Left lobe of liver (tissue), 2 donors: ENCODE measurements at regions not wholly inside any gene's neighbourhood (a gene's known extent, or its start where the extent isn't known, plus 50 kb on each side); places are given as distances from the start of the nearest gene placed in this dataset.

Experiments
- ATAC-seq: fragments of 200-7000 bp; cut with Tn5 transposase; one replicate; pipeline ENCODE4 v1.9.1; 2020; ENCODE audit warnings: mild to moderate bottlenecking, moderate library complexity
- DNase-seq: peaks from one replicate; pipeline ENCODE4 v3.0.0-alpha.2; 2020; ENCODE audit warnings: low spot score
- donor health status: DM: no; HTN: no; CAD: no; lungs with moderate emphysema.
- donor health status: DM: no; HTN: yes; CAD: no.

DNA sequence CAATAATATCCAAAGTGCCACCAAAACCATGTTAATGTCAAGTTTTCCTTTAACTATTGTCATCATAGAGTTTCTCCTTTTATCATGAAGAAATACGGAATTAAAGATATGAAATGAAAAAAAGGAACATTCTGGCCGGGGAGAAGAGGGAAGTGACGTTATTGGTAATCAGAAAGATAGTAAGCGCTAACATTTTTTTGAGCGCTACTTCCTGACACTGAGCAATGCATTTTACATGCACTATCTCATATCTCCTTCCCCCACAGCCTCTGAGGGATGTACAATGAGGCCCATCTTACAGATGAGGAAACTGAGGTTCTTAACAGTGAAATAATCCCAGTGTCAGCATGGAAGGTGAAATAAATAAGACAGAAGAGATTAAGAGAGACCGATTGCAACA, 410.9 kb downstream of the SOX9 start:
- ATAC-seq (no peak), DNase-seq (no peak)

DNA sequence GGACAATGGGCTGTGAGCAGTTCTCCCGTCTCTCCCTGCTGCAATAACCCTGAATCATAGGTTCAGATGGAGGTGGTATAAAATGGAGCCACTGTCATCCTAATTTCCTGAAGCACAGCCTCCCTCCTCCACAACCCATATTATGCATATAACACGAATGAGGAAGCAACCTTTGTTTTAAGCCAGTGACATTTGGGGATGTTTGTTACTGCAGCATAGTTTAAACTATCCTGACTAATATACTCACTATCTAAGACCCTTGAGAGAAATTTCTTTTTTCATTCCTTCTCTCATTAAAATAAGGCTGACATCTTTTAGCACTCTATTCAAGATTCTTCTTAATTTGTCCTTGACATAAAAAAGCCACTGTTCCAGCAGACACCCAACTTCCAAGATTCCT, 413.4 kb downstream of the SOX9 start:
- no peak for DNase-seq
- no peak for ATAC-seq

DNA sequence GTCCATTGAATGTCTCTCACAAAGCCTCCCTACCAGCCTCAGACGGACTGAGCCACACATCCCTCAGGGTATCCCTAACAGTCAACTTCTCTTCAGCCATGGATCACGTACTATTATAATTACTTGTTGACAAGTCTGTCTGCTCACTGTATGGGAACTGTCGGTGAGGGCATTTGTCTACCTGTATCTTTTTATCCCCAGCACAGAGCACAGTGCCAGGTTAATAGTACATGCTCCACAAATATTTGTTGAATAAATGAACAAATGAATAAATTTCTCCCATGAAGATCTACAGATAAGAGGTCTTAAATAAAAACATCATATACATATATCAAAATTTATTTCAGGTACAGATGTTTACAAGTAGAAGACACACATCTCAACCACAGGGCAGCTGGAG, 414.0 kb downstream of the SOX9 start:
- ATAC-seq (no peak), DNase-seq (no peak)

DNA sequence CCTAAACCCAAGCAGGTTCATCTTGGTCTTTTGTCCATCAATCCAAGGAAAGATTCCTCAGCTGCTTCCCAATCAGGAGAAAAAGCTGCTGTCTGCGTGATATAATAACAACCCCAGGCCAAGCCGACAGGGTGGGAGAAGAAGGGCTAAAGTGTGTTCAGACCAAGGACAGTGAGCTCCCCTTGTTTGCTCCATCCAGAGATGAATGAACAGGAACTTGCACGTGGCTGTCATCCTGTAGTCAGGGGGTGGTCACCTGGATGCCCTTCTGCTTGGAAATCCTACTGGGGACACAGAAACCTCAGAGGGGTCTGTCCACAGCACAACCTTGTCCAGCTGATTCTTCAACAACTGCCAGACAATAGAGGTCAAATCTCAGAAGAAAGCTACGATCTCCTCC, 414.5 kb downstream of the SOX9 start:
- ATAC-seq (no peak), DNase-seq (no peak)

DNA sequence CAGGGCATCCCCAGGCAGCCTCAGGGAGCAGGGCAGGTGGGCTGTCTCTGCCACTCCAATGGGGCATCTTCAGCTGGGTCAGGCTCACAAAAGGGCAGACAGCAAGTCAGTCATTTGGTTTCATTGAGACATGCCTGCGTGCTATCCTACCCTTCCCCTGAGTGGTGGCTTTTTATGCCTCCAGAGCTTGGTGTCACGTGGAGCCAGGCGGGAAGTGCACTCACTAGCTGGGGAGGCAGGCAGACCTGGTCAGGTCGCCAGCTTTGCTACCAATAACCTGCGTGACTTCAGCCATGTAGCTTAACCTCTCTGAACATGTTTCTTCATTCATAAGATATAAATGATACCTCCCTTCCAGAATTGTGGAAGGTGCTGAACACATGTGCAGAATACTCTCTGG, 415.0 kb downstream of the SOX9 start:
- DNase-seq (no peak), ATAC-seq (no peak)

DNA sequence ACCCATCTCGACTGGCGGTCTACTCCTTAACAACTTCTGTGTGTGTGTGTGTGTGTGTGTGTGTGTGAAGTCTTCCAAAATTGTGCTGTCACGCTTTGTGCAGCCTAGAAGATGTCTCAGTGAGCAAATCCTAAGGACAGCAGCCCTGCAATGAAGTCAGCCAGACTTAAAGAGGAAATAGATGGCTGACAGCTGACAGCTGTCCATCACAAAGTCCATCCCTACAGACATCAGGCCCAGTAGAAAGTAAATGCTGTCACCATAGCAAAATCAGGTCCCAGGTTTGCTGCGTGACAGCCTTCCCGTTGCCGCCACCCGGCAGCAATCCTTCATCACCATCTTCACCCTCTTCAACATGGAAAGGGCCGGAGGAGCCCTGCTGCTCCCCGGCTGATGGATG, 416.0 kb downstream of the SOX9 start:
- DNase-seq (no peak), ATAC-seq (no peak)

DNA sequence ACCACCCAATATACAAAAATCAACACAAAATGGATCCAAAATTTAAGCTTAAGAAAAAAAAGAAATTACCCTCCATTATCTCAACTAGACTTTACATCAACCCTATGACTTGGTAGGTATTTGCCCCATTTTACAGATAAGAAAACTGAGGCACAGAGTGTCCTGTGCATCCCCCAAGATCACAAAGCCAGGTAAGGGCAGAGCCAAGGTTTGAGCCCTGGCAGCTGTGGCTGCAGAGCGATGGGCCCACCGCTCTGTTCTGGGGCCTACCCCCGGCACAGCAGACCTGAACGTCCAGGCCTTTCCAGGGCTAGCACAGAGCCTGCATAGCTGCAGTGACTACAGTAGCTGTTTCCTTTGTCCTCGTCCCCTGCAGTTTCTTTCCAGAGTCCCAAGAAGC, 417.6 kb downstream of the SOX9 start:
- DNase-seq = no peak

DNA sequence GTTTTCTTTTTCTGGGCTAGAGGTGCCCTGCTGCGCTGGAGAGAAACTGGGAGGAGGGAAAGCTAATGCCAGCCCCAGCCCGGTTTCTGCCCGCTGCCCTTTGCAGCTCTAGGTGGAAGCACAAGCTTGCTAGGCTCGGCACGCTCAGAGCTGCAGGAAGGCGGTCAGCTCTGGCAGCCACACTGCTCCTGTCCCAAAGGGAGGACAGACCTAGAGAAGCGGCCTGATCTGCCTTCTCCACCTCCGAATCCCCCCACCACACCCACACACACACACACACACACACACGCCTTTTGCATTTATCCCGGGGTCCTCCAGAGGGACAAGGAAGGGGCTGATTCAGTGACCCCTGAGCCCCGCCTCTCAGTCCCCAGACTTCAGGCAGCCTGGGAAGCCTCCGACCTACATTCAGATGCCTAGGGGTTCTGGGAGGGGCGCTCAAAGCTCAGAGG, 418.1 kb downstream of the SOX9 start:
- DNase-seq (no peak), ATAC-seq (no peak)

More for the DNA sequence above, 417.6 kb downstream of the SOX9 start:
- no peak for ATAC-seq

DNA sequence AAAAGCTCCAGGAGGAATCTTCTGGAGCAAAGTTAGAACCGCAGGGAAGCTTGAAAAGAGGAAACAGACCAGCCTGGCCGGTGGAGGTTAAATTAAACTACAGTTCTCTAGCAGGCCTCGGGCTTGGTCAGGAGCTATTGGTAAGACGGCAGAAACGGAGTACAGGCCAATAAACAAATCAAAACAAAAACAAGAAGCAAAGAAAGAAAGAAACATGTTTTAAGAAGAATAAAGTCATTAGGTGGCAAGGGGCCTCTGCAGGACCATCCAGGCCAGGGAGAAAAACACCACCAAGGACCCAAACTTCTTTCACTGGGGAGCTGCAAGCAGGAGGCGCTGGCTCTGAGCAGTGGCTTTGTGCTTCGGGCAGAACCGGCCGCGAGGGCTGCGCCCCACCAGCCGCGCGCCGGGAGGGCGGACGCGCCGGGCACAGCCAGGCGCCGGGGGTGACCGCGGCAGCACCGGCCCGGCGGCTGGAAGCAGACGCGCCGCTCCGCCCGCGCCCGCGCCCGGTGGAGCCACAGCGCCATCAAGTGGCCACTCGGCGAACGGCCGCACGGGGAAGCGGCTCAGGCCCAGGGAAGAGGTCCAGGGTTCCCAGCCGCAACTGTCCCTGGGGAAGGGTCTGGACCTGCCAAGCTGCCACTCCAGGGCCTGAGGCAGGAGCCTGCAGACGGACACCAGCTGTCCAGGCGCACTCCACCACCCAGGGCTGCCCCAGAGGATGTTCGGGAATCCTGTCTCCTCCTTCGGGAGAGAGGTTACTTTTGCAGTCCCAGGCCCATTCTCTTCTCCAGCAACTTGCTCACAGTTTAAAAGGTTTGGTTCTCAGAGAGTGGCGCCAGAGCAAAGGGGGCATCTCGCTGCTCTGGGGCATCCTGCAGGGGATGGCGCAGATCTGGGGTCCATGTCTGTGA, 419.4 kb downstream of the SOX9 start:
- ATAC-seq (peak; percentile 100), DNase-seq (peak; percentile 73)

DNA sequence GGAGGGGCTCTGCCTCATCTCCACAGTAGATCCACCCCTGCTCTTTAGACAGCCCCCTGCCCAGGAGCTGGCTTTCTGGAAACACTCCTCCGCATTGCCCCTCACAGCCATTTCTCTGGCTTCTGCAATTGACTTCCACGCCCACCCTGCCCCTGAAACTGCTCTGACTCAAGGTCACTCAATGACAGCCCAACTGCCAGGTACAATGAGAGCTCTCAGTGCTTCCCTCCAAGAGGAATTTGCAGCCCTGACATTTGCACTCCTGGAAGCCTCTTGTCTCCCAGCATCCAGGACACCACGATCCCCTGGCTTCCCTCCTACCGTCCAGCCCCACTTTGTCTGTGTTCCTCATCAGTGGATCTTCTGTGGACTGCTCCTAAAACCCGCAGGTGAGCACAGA, 421.5 kb downstream of the SOX9 start:
- DNase-seq = no peak
- ATAC-seq = no peak

DNA sequence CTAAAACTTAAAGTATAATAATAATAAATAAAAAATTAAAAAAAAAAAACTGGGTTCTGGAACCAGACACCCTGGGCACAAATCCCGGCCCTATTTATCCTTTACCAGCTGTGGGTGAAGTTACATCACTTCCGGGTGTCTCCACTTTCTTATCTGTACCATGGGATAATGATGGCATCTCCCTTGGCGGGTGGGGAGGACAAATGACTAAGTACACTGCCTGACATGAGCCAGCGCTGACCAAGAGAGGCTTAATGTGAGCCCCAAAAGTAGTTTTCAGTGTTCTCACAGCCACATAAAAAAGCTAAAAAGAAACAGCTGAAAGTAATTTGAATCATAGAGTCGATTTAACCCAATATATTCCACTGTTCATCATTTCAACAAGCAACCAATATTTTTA, 424.9 kb downstream of the SOX9 start:
- no peak for DNase-seq
- no peak for ATAC-seq

DNA sequence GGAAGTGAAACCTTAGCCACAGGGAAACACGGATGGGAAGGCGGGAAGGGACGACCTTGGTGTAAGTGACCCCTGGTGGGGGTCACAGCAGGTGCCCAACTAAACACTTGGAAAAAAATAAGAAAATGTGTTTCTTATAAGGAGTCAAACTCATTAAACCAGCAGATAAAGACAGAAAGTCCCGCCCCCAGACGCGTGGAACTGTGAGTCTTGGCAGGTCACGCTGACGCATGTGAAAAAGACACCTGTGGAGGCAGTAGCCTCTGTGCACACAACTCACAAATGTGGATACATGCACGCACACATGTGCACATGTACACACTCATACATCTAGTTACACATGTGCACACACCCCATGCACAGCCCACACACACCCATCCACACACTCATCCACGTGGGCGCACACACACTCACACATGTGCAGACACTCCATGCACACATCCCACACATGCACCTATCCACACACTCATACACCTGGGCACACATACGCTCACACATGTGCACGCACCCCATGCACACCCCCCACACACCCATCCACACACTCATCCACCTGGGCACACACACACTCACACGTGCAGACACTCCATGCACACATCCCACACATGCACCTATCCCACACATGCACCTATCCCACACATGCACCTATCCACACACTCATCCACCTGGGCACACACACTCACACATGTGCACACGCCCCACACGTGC, 432.4 kb downstream of the SOX9 start:
- no peak for ATAC-seq
- no peak for DNase-seq

DNA sequence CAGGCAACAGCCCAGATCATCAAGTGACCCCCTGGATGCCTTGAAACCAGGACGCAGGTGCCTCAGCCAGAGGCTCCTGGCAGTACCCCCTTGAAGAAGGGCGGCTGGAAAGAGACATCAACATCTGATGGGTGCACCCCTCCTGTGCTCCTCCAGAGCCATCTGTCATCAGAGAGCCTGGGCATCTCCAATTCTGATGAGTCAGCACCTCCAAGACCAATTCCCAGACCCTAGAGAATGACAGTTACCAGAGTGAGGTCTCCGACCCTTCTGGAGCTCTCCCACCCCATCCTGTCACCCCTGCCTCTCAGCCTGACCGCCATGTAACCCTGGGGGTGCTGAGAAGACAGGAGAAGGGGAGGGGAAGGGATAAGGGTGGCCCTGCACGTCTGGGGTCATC, 433.7 kb downstream of the SOX9 start:
- ATAC-seq = no peak
- DNase-seq = no peak

DNA sequence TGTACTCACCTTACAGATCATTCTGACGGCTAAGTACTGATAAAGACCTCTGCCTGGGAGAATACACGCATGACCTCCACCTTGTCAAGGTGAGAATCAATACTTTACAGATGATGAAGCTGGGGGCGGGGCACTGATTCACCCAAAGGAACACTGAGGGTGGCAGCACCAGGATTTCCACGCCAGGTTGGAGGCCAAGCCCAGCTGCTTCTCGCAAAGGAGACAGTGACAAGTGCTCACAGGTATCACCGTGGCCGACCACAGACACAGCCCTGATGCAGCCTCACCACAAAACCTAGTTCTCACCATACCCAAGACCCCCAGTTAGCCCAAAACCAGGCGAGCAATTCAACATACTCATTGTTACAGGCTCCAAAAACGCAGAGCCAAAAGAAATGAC, 434.2 kb downstream of the SOX9 start:
- ATAC-seq (no peak), DNase-seq (no peak)

DNA sequence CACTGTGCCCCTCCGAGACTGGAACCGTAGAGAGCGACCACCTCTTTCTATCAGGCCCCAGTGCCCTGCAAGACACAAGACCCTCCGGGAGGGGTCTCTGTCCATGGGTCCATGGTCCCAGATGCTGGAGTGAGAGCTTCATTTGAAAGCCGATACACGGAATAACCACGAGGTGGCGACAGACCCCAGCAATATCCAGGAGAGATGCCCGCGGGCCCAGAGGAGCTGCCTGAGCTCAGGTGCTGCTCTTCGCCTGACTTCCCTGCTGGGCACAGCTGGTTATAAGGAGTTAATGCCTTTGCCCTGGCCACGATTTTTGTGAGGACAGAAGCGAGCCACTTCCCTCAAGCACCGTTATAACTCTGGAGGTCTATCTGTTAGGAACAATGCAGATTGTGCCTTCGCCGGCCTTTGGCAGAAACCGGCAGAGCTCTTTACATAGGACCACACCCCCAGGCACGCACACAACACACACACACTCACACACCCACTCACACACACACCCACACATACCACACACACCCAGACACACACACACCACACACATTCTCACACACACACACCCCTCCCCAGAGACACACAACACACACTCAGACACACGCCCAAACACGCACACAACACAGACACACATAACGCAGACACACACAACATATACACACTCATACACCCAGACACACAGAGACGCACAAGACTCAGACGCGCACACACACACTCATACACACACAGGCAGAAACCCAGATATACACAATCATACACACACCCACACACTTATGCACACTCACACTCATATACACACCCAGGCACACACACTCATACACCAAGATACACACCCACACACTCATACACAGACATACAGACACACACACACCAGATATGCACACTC, 436.4 kb downstream of the SOX9 start:
- DNase-seq (peak; percentile 62), ATAC-seq (peak; percentile 84)

DNA sequence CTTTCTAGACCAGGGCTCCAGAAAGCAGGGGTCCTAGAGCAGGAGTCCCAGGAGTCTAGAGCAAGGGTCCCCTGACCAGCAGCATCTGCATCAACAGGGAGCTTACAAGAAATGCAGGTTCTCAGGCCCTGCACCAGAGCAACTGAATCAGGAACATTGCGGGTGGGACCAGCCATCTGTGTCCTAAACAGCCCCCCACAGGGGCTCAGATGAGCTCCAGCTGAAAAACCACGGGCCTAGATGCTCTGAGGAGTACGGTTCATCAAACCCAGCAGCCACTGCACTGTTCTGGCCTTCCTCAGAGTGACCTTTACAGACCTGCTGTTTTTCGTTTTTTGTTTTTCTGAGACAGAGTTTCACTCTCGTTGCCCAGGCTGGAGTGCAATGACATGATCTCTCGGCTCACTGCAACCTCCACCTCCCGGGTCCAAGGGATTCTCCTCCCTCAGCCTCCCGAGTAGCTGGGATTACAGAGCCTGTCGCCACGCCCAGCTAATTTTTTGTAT, 438.2 kb downstream of the SOX9 start:
- ATAC-seq = no peak
- no peak for DNase-seq

DNA sequence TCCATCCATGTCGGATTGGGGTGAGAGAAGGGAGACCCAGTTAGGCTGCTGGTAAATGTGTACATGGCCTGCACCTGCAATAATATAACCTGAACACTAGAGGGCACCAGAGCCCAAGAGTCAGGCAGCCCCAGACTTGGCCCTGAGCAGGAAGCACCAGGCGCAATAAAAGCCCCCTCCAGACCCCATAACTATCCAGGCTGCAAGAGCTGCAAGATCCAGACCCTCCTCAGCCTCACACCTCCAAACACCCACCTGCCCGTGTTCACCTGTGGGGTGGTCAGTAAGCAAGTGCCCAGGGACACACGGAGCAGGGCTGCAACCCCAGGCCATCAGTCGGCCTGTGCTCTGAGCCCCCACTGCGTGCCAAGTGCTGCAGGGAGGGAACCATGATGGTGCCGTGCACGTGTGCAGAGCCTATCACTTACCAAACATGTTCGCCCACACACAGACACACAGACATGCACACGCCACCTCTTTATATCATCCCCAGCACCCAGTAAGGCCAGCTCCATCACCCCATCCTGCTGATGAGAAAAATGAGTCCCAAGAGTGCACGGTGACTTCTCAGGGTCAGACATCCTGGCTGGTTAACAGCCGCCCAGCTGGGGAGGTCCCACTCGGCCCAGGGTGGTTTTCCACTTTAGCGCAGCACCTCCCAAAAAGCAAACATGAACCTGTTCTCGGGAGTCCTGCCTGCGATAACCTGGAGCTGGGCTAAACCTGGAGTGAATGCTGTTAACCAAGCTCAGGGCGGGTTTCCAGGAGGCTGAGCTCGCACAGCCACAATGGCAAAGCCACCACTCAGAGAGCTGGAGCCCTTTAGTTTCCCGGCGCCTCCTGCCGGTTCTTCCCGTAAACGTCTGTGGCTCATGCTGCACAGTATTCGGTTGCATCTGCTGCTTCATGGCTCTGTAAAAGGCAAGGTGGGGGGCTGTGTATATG, 439.8 kb downstream of the SOX9 start:
- no peak for DNase-seq
- ATAC-seq = peak; percentile 85

DNA sequence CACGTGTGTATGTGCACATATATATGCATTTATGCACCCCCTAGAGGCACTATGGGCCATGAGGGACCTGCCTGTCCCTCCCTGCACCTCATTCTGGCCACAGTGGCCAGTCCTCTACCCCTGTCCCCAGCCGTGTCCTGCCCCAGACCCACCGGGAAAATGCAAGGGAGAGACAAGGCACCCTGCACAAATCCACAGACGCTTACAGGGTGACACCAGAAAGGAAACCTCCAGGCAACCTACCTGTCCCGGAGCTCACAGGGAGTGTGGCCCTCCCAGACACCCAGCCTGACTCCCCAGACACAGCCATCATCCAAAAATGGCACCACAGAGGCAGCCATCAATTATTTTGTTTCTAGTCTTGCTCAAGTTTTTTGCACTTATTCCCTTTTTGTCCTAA, 440.4 kb downstream of the SOX9 start:
- DNase-seq (no peak), ATAC-seq (no peak)

DNA sequence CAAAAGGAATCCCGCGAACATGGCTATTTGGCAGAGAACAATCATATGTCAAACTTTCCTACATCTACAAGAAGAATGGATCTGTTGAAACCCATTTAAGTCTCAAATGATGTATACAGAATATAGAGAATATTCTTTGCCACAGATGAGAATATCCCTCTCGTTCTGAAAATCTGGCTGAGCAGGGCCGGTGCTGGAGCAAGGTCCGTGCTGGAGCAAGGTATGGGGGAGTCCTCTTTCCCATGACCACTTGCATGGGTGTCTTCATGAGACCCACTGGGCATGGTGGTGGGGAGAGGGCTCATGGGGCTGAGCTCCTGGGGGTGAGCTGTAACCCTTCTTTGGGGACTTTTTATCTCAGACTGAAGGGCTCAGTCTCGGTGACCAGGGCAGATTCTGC, 440.9 kb downstream of the SOX9 start:
- ATAC-seq (no peak), DNase-seq (no peak)

DNA sequence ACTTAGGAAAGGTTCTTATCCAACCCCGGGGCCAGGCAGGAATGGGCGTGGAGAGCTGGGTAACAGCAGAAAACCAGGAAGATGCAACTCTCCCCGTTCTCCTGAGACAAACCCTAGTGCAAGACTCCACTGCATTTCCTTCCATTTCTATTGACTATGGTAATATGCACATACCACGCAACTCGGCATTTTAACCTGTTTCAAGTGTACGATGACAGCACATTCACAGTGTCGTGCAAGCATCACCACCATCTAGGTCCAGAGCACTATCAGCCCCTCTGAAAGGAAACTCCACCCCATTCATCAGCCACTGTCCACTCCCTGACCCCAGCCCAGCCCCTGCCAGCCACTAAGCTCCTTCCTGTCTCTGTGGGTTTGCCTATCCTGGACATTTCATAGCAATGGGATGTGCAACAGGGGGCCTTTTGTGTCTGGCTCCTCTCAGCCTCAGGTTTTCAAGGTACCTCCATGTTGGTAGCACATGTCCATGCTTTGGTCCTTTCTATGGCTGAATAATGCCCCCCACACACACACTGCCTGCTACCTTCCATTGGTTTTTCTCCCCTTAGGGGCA, 441.9 kb downstream of the SOX9 start:
- ATAC-seq (no peak), DNase-seq (no peak)
